A673 (cell line): ENCODE measurements at regions not wholly inside any gene's neighbourhood (a gene's known extent, or its start where the extent isn't known, plus 50 kb on each side); places are given as distances from the start of the nearest gene placed in this dataset.

Experiments used
- BruUV-seq: library from RNA; stranded (reverse); fragments of 400-500 nt; replicated peaks from 2 replicates; lab custom pipeline; 2021; lab: Mats Ljungman, UMichigan
- CTCF ChIA-PET: fragments of 300-600 bp; sonication (Branson Sonifier 250); formaldehyde crosslinking; loops from one replicate; lab custom pipeline; 2022; ENCODE audit warnings: antibody characterized with exemption; lab: Charles Lee
- POLR2A ChIA-PET: fragments of 300-600 bp; sonication (Branson Sonifier 250); formaldehyde crosslinking; loops from one replicate; lab custom pipeline; 2022; ENCODE audit warnings: antibody characterized with exemption; ENCODE audit not compliant: low non-redundant PET; lab: Charles Lee
- DNase-seq: peaks from one replicate; pipeline ENCODE4 v3.0.0-alpha.2; 2015; ENCODE audit warnings: low spot score
- H3K27ac ChIP-seq: fragments of 200-600 bp; sonication (generic); 2 replicates; pipeline ENCODE4 v1.5.1; 2016; ENCODE audit warnings: mixed run types, low read depth, mild to moderate bottlenecking, mixed read lengths, antibody characterized with exemption, low read length; ENCODE audit not compliant: poor library complexity, severe bottlenecking
- H3K27me3 ChIP-seq: fragments of 200-600 bp; sonication (generic); replicated peaks from 2 replicates; pipeline ENCODE4 v1.6.1; 2017; ENCODE audit warnings: mixed run types, low read depth, mild to moderate bottlenecking, mixed read lengths, antibody characterized with exemption, low read length; ENCODE audit not compliant: insufficient read depth, poor library complexity
- H3K36me3 ChIP-seq: fragments of 200-600 bp; sonication (generic); 2 replicates; pipeline ENCODE4 v1.6.1; 2016; ENCODE audit warnings: mixed run types, mild to moderate bottlenecking, mixed read lengths, antibody characterized with exemption, low read length; ENCODE audit not compliant: insufficient read depth, poor library complexity, severe bottlenecking
- H3K4me1 ChIP-seq: fragments of 200-600 bp; sonication (generic); 2 replicates; pipeline ENCODE4 v1.6.1; 2017; ENCODE audit warnings: mixed run types, mild to moderate bottlenecking, mixed read lengths, antibody characterized with exemption, low read length; ENCODE audit not compliant: insufficient read depth, poor library complexity, severe bottlenecking
- H3K4me3 ChIP-seq: fragments of 200-600 bp; sonication (generic); 2 replicates; pipeline ENCODE4 v1.5.1; 2016; ENCODE audit warnings: low read depth, mixed run types, mild to moderate bottlenecking, mixed read lengths, low read length; ENCODE audit not compliant: poor library complexity, severe bottlenecking
- H3K9me3 ChIP-seq: fragments of 200-600 bp; sonication (generic); 2 replicates; pipeline ENCODE4 v1.6.1; 2016; ENCODE audit warnings: mixed run types, low read depth, mild to moderate bottlenecking, mixed read lengths, antibody characterized with exemption, low read length; ENCODE audit not compliant: poor library complexity, severe bottlenecking
- EZH2 ChIP-seq: fragments of 200-600 bp; sonication (generic); IDR thresholded peaks from 2 replicates; pipeline ENCODE4 v1.6.1; 2017; ENCODE audit warnings: borderline replicate concordance, low read depth, mild to moderate bottlenecking, mixed read lengths, antibody characterized with exemption, low read length; ENCODE audit not compliant: poor library complexity, severe bottlenecking
- intact Hi-C: fragments of 100-400 bp; cut with micrococcal nuclease; formaldehyde crosslinking; loops from one replicate; pipeline ENCODE4 v1.10.0; 2022; ENCODE audit not compliant: unreplicated experiment
- TF ChIP-seq, protein P1 (sequence below): fragments of 300-800, 200-600 bp; sonication (generic); conservative IDR thresholded peaks from 2 replicates; pipeline ENCODE4 v1.5.1; 2017; ENCODE audit warnings: low read depth, mild to moderate bottlenecking, antibody characterized with exemption, low read length, moderate library complexity, mixed read lengths

DNA sequence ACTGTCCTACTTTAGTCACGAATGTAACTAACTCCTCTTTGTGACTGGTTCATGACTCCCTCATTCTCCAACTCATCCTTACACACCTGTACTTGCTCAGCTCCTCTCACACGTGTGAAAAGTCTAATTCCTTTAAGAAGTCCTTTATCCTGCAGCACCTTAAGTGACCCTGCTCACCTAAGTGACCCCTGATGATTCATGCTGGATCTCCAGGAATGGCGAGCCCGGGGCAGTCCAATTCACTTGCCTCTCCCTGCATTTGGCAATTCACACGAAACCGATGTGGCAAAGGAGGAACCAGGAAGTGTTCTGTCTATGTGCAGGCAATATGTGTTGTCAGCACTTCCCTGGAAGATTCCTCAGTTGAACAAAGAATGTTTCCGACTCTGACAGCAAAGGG, 189.8 kb upstream of the NABP1 start:
- no peak for DNase-seq
- intact Hi-C loops, result no loop called here

DNA sequence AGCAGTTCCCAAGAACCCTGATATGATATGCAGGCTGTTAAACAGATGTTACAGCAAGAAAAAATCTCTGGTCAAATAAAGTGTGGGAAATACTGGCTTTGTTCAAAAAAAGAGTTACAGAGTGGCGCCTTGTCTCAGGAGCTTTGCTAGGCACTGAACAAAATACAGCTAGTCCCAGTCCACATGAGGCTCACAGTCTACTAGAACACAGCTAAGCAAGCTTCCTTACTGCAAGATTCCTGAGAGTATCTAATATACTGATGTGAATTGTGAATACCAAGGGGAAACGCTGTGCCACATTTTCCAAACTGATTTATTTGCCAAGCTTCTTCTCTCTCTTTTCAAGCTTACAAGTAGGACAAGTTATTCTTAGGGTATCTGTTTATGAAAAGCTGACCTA, 188.8 kb upstream of the NABP1 start:
- POLR2A ChIA-PET, result no interaction called here
- BruUV-seq, result no TSS peak

More for the DNA sequence above, 189.8 kb upstream of the NABP1 start:
- Histone ChIP-seq H3K36me3 (no peaks in the 10 kb centered on the region), H3K27me3 (no peaks in the 10 kb centered on the region), H3K4me3 (no peak overlapping the region), H3K4me1 (peaks cover 11% of the 10 kb centered on the region), H3K27ac (no peak overlapping the region), H3K9me3 (no peaks in the 10 kb centered on the region)
- CTCF ChIA-PET, result no interaction called here
- no peak for TF ChIP-seq EZH2
- TF ChIP-seq, protein P1, sequence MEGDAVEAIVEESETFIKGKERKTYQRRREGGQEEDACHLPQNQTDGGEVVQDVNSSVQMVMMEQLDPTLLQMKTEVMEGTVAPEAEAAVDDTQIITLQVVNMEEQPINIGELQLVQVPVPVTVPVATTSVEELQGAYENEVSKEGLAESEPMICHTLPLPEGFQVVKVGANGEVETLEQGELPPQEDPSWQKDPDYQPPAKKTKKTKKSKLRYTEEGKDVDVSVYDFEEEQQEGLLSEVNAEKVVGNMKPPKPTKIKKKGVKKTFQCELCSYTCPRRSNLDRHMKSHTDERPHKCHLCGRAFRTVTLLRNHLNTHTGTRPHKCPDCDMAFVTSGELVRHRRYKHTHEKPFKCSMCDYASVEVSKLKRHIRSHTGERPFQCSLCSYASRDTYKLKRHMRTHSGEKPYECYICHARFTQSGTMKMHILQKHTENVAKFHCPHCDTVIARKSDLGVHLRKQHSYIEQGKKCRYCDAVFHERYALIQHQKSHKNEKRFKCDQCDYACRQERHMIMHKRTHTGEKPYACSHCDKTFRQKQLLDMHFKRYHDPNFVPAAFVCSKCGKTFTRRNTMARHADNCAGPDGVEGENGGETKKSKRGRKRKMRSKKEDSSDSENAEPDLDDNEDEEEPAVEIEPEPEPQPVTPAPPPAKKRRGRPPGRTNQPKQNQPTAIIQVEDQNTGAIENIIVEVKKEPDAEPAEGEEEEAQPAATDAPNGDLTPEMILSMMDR, result no peak
- POLR2A ChIA-PET, result no interaction called here
- no TSS peak for BruUV-seq

DNA sequence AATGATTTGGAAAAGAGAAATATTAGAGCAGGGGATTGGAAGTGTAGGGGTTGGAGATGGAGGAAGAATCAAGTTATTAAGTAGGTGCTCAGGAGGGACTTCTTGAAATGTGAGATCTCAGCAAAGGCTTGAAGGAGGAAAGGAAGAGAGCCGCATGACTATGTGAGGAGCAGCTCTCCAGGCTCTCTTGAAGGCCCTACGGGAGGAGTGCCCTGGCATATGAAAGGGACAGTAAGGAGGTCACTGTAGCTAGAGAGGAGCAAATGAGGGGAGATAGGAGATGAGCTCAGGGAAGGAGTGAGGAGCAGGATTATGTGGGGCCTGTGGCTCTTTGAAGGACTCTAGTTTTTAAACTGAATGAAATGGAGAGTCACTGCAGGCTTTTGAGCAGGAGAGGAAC, 181.1 kb upstream of the NABP1 start:
- H3K27me3 ChIP-seq, result no peaks in the 10 kb centered on the region
- H3K4me3 ChIP-seq, result no peak overlapping the region
- H3K4me1 ChIP-seq, result peaks cover 11% of the 10 kb centered on the region
- intact Hi-C loops, result no loop called here
- POLR2A ChIA-PET, result no interaction called here
- H3K36me3 ChIP-seq, result no peaks in the 10 kb centered on the region
- BruUV-seq, result no TSS peak
- DNase-seq, result no peak
- TF ChIP-seq, protein P1, result no peak
- TF ChIP-seq EZH2, result no peak
- no peaks in the 10 kb centered on the region for H3K9me3 ChIP-seq
- no peak overlapping the region for H3K27ac ChIP-seq
- CTCF ChIA-PET, result no interaction called here

More for the DNA sequence above, 188.8 kb upstream of the NABP1 start:
- TF ChIP-seq, protein P1, result no peak
- no peak for TF ChIP-seq EZH2
- CTCF ChIA-PET, result no interaction called here
- H3K27ac ChIP-seq, result no peak overlapping the region
- peaks cover 11% of the 10 kb centered on the region for H3K4me1 ChIP-seq
- H3K27me3 ChIP-seq, result no peaks in the 10 kb centered on the region
- no peaks in the 10 kb centered on the region for H3K36me3 ChIP-seq
- intact Hi-C loops, result no loop called here
- H3K4me3 ChIP-seq, result no peak overlapping the region
- H3K9me3 ChIP-seq, result no peaks in the 10 kb centered on the region
- no peak for DNase-seq
